ENCODE measurements at regions not wholly inside any gene's neighbourhood (a gene's known extent, or its start where the extent isn't known, plus 50 kb on each side); places are given as distances from the start of the nearest gene placed in this dataset.

DNA sequence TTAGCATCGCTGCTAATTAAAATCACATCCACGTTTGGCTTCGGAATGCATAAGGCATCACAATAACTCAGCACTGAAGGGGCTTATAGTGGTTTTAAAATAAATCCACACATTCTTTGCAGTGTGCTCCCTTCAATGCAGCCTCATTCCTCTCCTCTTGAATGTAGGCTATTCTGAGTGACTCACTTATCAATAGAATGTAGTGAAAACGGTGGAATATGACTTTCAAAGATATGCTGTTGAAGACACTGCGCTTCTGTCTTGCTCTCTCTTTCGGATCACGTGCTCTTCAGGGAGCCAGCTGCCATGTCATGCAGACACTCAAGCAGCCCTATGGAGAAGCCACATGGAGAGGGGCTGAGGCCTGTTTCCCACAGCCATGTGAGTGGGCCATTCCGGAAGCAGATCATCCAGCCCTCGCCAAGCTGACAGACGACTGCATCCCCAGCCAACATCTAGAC is 87.4 kb downstream of the CRYGS start:
- TF ChIP-seq, protein P1, sequence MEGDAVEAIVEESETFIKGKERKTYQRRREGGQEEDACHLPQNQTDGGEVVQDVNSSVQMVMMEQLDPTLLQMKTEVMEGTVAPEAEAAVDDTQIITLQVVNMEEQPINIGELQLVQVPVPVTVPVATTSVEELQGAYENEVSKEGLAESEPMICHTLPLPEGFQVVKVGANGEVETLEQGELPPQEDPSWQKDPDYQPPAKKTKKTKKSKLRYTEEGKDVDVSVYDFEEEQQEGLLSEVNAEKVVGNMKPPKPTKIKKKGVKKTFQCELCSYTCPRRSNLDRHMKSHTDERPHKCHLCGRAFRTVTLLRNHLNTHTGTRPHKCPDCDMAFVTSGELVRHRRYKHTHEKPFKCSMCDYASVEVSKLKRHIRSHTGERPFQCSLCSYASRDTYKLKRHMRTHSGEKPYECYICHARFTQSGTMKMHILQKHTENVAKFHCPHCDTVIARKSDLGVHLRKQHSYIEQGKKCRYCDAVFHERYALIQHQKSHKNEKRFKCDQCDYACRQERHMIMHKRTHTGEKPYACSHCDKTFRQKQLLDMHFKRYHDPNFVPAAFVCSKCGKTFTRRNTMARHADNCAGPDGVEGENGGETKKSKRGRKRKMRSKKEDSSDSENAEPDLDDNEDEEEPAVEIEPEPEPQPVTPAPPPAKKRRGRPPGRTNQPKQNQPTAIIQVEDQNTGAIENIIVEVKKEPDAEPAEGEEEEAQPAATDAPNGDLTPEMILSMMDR (IDR thresholded peaks at IDR 0.05 in 8 of 11, conservative IDR thresholded peaks at IDR 0.05 in 3 of 11) = no peak
- TF ChIP-seq POLR2A (IDR thresholded peaks at IDR 0.05) (no peak), POLR2AphosphoS5 (IDR thresholded peaks at IDR 0.05) (no peak)
